Progenitor cell of endocrine pancreas (in vitro differentiated cells): ENCODE measurements at regions not wholly inside any gene's neighbourhood (a gene's known extent, or its start where the extent isn't known, plus 50 kb on each side); places are given as distances from the start of the nearest gene placed in this dataset.
"Not testable (repeated sequence)": the region's sequence is repeated elsewhere in the genome, so short reads cannot be mapped to it uniquely, and the experiment has no call there.

Experiments used
- DNase-seq: peaks from one replicate; pipeline ENCODE4 v3.0.0; 2021; ENCODE audit warnings: low spot score; ENCODE audit not compliant: unreplicated experiment
- H3K27ac Mint-ChIP-seq: 2 replicates; pipeline ENCODE4 v1.8.0; 2021; ENCODE audit warnings: mild to moderate bottlenecking, moderate library complexity, mixed read lengths
- H3K27me3 Mint-ChIP-seq: 2 replicates; pipeline ENCODE4 v1.8.0; 2021; ENCODE audit warnings: mixed read lengths
- H3K36me3 Mint-ChIP-seq: 2 replicates; pipeline ENCODE4 v1.8.0; 2022; ENCODE audit warnings: mixed read lengths; ENCODE audit not compliant: insufficient read depth
- H3K4me1 Mint-ChIP-seq: 2 replicates; pipeline ENCODE4 v1.8.0; 2021; ENCODE audit warnings: low read depth, mixed read lengths
- H3K4me3 Mint-ChIP-seq: 2 replicates; pipeline ENCODE4 v1.8.0; 2021; ENCODE audit warnings: low read depth, mild to moderate bottlenecking, moderate library complexity, mixed read lengths
- H3K9me3 Mint-ChIP-seq: 2 replicates; pipeline ENCODE4 v1.8.0; 2021; ENCODE audit warnings: low read depth, mixed read lengths
- CTCF ChIP-seq: fragments of 200-600 bp; sonication (generic); IDR thresholded peaks from one replicate; pipeline ENCODE4 v1.5.0; 2021; ENCODE audit warnings: antibody characterized with exemption, mild to moderate bottlenecking; ENCODE audit not compliant: unreplicated experiment

- no peak overlapping the region for H3K27ac Mint-ChIP-seq
- no peak overlapping the region for H3K4me3 Mint-ChIP-seq
- H3K4me1 Mint-ChIP-seq = peaks cover 3% of the 10 kb centered on the region
- no peaks in the 10 kb centered on the region for H3K9me3 Mint-ChIP-seq
- DNase-seq = no peak
- TF ChIP-seq CTCF = no peak
- H3K36me3 Mint-ChIP-seq = no peaks in the 10 kb centered on the region
- no peaks in the 10 kb centered on the region for H3K27me3 Mint-ChIP-seq
Measured at GRCh38 chr1:121558514-121558913, 373.7 kb downstream of the SRGAP2C start.

- Mint-ChIP-seq H3K36me3 (no peaks in the 10 kb centered on the region), H3K27me3 (no peaks in the 10 kb centered on the region), H3K9me3 (no peaks in the 10 kb centered on the region), H3K27ac (no peak overlapping the region), H3K4me3 (no peak overlapping the region), H3K4me1 (no peaks in the 10 kb centered on the region)
- no peak for DNase-seq
- no peak for TF ChIP-seq CTCF
Measured at GRCh38 chr1:121566346-121566745, 381.6 kb downstream of the SRGAP2C start.

GRCh38 chr1:121569428-121569827, 384.7 kb downstream of the SRGAP2C start:
- no peaks in the 10 kb centered on the region for H3K27me3 Mint-ChIP-seq
- no peak overlapping the region for H3K4me3 Mint-ChIP-seq

GRCh38 chr1:121573881-121574504, 389.2 kb downstream of the SRGAP2C start:
- H3K27me3 Mint-ChIP-seq = not testable (repeated sequence)

More at GRCh38 chr1:121569428-121569827, 384.7 kb downstream of the SRGAP2C start:
- Mint-ChIP-seq H3K27ac (no peak overlapping the region), H3K9me3 (no peaks in the 10 kb centered on the region), H3K36me3 (peaks cover 6% of the 10 kb centered on the region), H3K4me1 (no peaks in the 10 kb centered on the region)
- TF ChIP-seq CTCF = no peak
- DNase-seq = no peak

GRCh38 chr1:121574505-121574899, 389.7 kb downstream of the SRGAP2C start:
- H3K27ac Mint-ChIP-seq, DNase-seq, H3K27me3 Mint-ChIP-seq, H3K4me1 Mint-ChIP-seq, H3K4me3 Mint-ChIP-seq: not testable (repeated sequence)
- peaks cover 16% of the 10 kb centered on the region for H3K9me3 Mint-ChIP-seq
- H3K36me3 Mint-ChIP-seq = peaks cover 19% of the 10 kb centered on the region

More at GRCh38 chr1:121573881-121574504, 389.2 kb downstream of the SRGAP2C start:
- not testable (repeated sequence) for H3K27ac Mint-ChIP-seq, H3K4me1 Mint-ChIP-seq, DNase-seq, H3K4me3 Mint-ChIP-seq
- H3K9me3 Mint-ChIP-seq = peaks cover 16% of the 10 kb centered on the region
- peaks cover 19% of the 10 kb centered on the region for H3K36me3 Mint-ChIP-seq

GRCh38 chr1:121582898-121583297, 398.1 kb downstream of the SRGAP2C start:
- H3K36me3 Mint-ChIP-seq = peaks cover 24% of the 10 kb centered on the region
- H3K9me3 Mint-ChIP-seq = peaks cover 41% of the 10 kb centered on the region
- DNase-seq, H3K27me3 Mint-ChIP-seq, H3K4me3 Mint-ChIP-seq, H3K27ac Mint-ChIP-seq, H3K4me1 Mint-ChIP-seq: not testable (repeated sequence)
